ENCODE measurements at regions not wholly inside any gene's neighbourhood (a gene's known extent, or its start where the extent isn't known, plus 50 kb on each side); places are given as distances from the start of the nearest gene placed in this dataset.
"Not testable (repeated sequence)": the region's sequence is repeated elsewhere in the genome, so short reads cannot be mapped to it uniquely, and the experiment has no call there.

DNA sequence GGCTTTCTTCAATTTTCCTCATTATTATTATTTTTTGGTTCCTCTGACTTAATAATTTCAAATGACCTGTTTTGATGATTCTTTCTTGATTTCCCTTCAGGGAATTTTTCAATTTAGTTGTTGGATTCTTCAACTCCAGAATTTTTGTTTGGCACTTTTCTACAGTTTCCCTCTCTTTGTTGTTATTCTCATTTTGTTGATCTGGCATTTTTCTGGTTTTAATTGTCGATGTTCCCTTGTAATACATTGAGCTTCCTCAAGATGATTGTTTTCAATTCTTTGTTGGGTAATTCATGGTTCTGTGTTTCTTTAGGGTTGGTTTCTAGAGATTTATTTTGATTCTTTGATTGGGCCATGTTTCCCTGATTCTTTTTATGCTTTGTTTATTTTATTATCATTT, 67.8 kb upstream of the DNAJC1 start:
- no peak overlapping the region for H3K4me3 ChIP-seq (replicated peaks; ENCODE audit: low read depth, low read length)
- DNase-seq (ENCODE audit: extremely low read depth, low read depth), result no peak
- TF ChIP-seq, protein P1, sequence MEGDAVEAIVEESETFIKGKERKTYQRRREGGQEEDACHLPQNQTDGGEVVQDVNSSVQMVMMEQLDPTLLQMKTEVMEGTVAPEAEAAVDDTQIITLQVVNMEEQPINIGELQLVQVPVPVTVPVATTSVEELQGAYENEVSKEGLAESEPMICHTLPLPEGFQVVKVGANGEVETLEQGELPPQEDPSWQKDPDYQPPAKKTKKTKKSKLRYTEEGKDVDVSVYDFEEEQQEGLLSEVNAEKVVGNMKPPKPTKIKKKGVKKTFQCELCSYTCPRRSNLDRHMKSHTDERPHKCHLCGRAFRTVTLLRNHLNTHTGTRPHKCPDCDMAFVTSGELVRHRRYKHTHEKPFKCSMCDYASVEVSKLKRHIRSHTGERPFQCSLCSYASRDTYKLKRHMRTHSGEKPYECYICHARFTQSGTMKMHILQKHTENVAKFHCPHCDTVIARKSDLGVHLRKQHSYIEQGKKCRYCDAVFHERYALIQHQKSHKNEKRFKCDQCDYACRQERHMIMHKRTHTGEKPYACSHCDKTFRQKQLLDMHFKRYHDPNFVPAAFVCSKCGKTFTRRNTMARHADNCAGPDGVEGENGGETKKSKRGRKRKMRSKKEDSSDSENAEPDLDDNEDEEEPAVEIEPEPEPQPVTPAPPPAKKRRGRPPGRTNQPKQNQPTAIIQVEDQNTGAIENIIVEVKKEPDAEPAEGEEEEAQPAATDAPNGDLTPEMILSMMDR (IDR thresholded peaks at IDR 0.05; ENCODE audit: low read depth, low read length, missing control alignments), result no peak

DNA sequence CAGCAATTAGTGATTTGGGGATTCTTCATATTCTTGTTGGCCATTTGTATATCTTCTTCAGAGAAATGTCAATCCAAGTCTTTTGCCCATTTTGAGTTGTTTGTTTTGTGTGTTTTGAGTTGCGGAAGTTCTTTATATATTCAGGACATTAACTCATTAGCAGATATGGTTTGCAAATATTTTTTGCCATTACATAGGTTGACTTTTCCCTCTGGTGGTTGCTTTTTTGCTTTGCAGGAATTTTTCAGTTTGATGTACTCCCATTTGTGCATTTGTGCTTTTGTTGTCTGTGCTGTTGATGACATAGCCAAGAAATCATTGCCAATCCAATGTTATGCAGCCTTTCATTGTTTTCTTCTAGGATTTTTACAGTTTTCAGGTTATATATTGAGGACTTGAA, 63.6 kb upstream of the DNAJC1 start:
- no peak overlapping the region for H3K4me3 ChIP-seq (replicated peaks; ENCODE audit: low read depth, low read length)
- TF ChIP-seq, protein P1 (IDR thresholded peaks at IDR 0.05; ENCODE audit: low read depth, low read length, missing control alignments), result no peak
- DNase-seq (ENCODE audit: extremely low read depth, low read depth), result no peak

DNA sequence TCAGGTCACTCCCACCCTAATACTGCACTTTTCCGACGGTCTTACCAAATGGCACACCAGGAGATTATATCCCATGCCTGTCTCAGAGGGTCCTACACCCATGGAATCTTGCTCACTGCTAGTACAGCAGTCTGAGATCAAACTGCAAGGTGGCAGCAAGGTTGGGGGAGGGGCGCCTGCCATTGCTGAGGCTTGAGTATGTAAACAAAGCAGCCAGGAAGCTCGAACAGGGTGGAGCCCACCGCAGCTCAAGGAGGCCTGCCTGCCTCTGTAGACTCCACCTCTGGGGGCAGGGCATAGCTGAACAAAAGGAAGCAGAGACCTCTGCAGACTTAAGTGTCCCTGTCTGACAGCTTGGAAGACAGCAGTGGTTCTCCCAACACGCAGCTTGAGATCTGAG, 57.5 kb upstream of the DNAJC1 start:
- H3K4me3 ChIP-seq (replicated peaks; ENCODE audit: low read depth, low read length); DNase-seq (ENCODE audit: extremely low read depth, low read depth): not testable (repeated sequence)

DNA sequence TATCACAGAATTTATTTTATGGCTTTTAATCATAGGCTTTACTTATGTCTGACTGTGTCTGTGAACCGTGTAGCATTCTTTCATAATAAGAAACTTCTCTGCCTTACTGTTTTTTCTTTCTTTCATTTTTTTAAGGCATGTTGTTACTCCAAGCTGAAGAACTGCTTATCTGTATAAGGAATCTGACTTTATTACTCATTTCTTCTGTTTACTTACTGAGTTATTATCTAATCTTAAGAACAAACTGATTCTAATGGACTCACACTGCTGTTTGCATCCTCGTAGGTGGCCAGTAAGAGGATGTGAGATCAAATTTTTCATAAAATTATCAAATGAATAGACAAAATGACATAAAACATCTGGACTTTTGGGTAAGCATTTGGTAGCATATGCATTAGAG, 54.7 kb upstream of the DNAJC1 start:
- DNase-seq (ENCODE audit: extremely low read depth, low read depth), result no peak
- TF ChIP-seq, protein P1 (IDR thresholded peaks at IDR 0.05; ENCODE audit: low read depth, low read length, missing control alignments), result no peak
- no peak overlapping the region for H3K4me3 ChIP-seq (replicated peaks; ENCODE audit: low read depth, low read length)

DNA sequence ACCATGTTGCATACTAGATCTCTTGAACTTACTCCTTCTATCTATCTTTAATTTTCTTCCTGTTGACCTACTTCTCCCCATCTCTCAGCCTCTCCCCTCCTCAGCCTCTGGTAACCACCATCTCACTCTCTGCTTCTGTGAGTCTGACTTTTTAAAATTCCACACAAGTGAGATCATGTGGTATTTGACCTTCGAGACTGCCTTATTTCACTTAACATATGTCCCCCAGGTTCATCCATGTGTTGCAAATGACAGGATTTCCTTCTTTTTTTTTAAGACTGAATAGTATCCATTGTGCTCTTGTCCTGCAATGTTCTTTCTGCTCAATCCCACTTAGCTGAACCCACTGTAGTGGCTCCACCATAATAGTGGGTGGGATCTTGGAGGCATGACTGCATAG, 51.4 kb upstream of the DNAJC1 start:
- peak; percentile 35 for DNase-seq (ENCODE audit: extremely low read depth, low read depth)
- TF ChIP-seq, protein P1 (IDR thresholded peaks at IDR 0.05; ENCODE audit: low read depth, low read length, missing control alignments), result no peak
- no peak overlapping the region for H3K4me3 ChIP-seq (replicated peaks; ENCODE audit: low read depth, low read length)
